ENCODE measurements at regions not wholly inside any gene's neighbourhood (a gene's known extent, or its start where the extent isn't known, plus 50 kb on each side); places are given as distances from the start of the nearest gene placed in this dataset.

DNA sequence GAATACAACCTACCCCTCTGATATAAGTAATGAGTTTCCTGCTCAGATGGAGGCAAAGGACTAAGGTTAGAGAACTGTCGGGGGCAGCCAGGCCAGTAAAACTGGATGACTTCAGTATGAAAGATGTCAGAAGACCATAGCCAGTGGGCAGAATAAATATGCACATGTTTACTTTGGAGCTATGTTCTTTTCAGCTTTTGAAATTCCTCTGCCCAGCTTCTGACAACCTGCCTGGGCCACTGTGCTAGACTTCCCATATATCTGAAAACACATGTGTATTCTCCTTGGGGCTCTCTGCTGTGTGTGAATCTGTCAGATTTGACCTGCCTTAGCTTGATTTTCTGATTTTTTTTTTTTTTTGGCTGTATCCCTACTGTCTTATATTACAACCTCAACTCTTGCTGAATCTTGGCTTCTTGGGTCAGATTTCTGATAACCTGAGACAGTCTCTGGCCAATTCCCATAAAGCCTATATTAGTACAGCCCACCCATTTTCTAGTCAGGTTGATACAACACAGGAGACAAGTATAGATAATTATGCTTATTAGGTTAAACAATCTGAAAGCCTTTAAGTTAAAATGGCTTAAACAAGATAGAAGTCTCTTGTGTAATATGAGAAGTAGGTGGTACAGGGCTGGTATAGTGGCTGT is 76.6 kb upstream of the PRLR start:
- Histone ChIP-seq H3K27me3 (ENCODE audit: control insufficient read depth, insufficient read depth, low read length) (0 out of 2 replicates have a peak, but pooled peaks cover 1% of the 10 kb centered on the region), H3K36me3 (ENCODE audit: control insufficient read depth, insufficient read depth, low read length) (no peaks in the 10 kb centered on the region), H3K4me3 (ENCODE audit: low read depth, low read length) (no peak overlapping the region)
- CTCF ChIA-PET = interaction anchor here (1.5 kb wide), 1 partner anchor 11 kb away, joined by 4 read pairs; no protein-coding TSS in a partner anchor
- POLR2A ChIA-PET = no interaction called here
- DNase-seq (ENCODE audit: low read depth) = no peak
- TF ChIP-seq, protein P1, sequence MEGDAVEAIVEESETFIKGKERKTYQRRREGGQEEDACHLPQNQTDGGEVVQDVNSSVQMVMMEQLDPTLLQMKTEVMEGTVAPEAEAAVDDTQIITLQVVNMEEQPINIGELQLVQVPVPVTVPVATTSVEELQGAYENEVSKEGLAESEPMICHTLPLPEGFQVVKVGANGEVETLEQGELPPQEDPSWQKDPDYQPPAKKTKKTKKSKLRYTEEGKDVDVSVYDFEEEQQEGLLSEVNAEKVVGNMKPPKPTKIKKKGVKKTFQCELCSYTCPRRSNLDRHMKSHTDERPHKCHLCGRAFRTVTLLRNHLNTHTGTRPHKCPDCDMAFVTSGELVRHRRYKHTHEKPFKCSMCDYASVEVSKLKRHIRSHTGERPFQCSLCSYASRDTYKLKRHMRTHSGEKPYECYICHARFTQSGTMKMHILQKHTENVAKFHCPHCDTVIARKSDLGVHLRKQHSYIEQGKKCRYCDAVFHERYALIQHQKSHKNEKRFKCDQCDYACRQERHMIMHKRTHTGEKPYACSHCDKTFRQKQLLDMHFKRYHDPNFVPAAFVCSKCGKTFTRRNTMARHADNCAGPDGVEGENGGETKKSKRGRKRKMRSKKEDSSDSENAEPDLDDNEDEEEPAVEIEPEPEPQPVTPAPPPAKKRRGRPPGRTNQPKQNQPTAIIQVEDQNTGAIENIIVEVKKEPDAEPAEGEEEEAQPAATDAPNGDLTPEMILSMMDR (IDR thresholded peaks at IDR 0.05; ENCODE audit: insufficient read depth, low read depth, low read length) = no peak

GRCh38 chr5:35305336-35306020 is 75.2 kb upstream of the PRLR start:
- DNase-seq (ENCODE audit: low read depth) = no peak
- ChIA-PET POLR2A (no interaction called here), CTCF (interaction anchor here (1.5 kb wide), 1 partner anchor 12 kb away, joined by 4 read pairs; no protein-coding TSS in a partner anchor)
- TF ChIP-seq, protein P1 (IDR thresholded peaks at IDR 0.05; ENCODE audit: insufficient read depth, low read depth, low read length) = no peak
- Histone ChIP-seq H3K36me3 (ENCODE audit: control insufficient read depth, insufficient read depth, low read length) (no peaks in the 10 kb centered on the region), H3K4me3 (ENCODE audit: low read depth, low read length) (no peak overlapping the region), H3K27me3 (ENCODE audit: control insufficient read depth, insufficient read depth, low read length) (0 out of 2 replicates have a peak, but pooled peaks cover 1% of the 10 kb centered on the region)

DNA sequence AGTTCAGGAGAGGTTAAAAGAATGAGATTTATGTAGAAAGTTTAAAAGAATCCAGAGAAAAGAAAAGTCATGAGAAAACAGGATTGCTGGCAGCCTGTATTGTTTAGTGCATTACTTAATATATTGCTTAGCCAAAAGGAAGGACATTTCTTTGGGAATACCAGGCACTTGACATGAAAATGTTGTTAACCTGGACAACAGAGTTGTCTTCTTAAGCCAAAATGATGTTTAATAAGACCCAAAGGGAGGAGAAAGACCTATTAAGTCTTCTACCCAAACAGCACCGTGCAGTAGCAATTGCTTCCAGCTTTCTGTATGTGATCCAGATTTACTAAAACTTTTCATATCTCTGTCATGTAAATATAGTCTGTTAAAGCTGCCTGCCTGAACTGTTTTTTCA is 74.0 kb upstream of the PRLR start:
- TF ChIP-seq, protein P1 (IDR thresholded peaks at IDR 0.05; ENCODE audit: insufficient read depth, low read depth, low read length) = no peak
- Histone ChIP-seq H3K36me3 (ENCODE audit: control insufficient read depth, insufficient read depth, low read length) (no peaks in the 10 kb centered on the region), H3K4me3 (ENCODE audit: low read depth, low read length) (no peak overlapping the region), H3K27me3 (ENCODE audit: control insufficient read depth, insufficient read depth, low read length) (no peaks in the 10 kb centered on the region)
- DNase-seq (ENCODE audit: low read depth) = no peak
- ChIA-PET CTCF (no interaction called here), POLR2A (no interaction called here)

DNA sequence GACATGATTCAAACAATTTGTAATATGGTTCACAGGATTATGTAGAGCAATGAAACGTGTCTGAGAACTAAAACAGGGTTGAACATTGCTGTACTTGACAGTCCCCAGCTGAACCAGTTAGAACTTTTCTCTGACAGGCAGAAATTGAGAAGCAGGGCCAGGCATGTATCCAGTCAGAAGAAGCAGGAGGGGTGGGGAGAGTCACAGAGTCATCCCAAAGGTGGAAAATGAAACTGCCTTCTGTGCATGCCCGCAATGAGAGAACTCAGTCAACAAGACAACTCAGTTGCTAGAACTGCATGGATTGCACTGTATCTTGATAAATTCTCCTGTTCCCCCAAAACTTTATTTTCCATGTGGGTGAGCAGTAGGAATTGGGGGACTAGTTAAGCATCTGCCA is 72.9 kb upstream of the PRLR start:
- ChIA-PET POLR2A (no interaction called here), CTCF (no interaction called here)
- DNase-seq (ENCODE audit: low read depth) = no peak
- no peaks in the 10 kb centered on the region for H3K27me3 ChIP-seq (ENCODE audit: control insufficient read depth, insufficient read depth, low read length)
- no peak overlapping the region for H3K4me3 ChIP-seq (ENCODE audit: low read depth, low read length)
- TF ChIP-seq, protein P1 (IDR thresholded peaks at IDR 0.05; ENCODE audit: insufficient read depth, low read depth, low read length) = no peak
- no peaks in the 10 kb centered on the region for H3K36me3 ChIP-seq (ENCODE audit: control insufficient read depth, insufficient read depth, low read length)

DNA sequence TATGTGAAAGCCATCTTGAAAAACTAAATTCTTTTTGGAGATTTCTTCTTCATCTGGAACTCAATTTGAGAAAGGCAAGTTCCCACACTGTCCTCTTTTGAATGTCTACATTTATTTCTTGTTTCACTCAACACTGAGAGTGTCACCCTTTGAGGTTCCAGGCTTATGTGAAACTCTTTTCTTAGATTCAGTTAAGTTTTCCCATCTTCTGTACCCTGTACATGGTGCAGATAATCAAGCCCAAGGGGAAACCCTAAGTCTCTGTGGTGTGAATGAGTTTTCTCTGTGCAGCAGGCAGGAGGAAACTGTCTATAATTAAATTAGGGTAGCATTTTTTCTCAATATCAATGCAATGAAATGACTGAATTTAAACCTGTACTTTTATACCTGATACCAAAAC is 72.3 kb upstream of the PRLR start:
- ChIA-PET POLR2A (no interaction called here), CTCF (no interaction called here)
- TF ChIP-seq, protein P1 (IDR thresholded peaks at IDR 0.05; ENCODE audit: insufficient read depth, low read depth, low read length) = no peak
- Histone ChIP-seq H3K27me3 (ENCODE audit: control insufficient read depth, insufficient read depth, low read length) (no peaks in the 10 kb centered on the region), H3K36me3 (ENCODE audit: control insufficient read depth, insufficient read depth, low read length) (no peaks in the 10 kb centered on the region), H3K4me3 (ENCODE audit: low read depth, low read length) (no peak overlapping the region)
- DNase-seq (ENCODE audit: low read depth) = no peak
